Trophoblast cell (in vitro differentiated cells and primary cell): ENCODE measurements at regions not wholly inside any gene's neighbourhood (a gene's known extent, or its start where the extent isn't known, plus 50 kb on each side); places are given as distances from the start of the nearest gene placed in this dataset.

Experiments used
- DNase-seq, 2 donors: peaks; one replicate each; pipeline ENCODE4 v3.0.0-alpha.2; 2016
- H2AFZ ChIP-seq: 2 replicates; pipeline ENCODE4 v1.6.1; 2013; ENCODE audit warnings: low read length, moderate library complexity, mild to moderate bottlenecking; ENCODE audit not compliant: insufficient read depth, poor library complexity
- H2AK5ac ChIP-seq: 2 replicates; pipeline ENCODE4 v1.6.1; 2013; ENCODE audit warnings: mild to moderate bottlenecking, low read length
- H2BK120ac ChIP-seq: 2 replicates; pipeline ENCODE4 v1.6.1; 2013; ENCODE audit warnings: low read length, mild to moderate bottlenecking, moderate library complexity; ENCODE audit not compliant: insufficient read depth, poor library complexity
- H2BK12ac ChIP-seq: 2 replicates; pipeline ENCODE4 v1.6.1; 2013; ENCODE audit warnings: mild to moderate bottlenecking, low read length, moderate library complexity
- H2BK5ac ChIP-seq: 2 replicates; pipeline ENCODE4 v1.6.1; 2013; ENCODE audit warnings: low read length, low read depth, moderate library complexity, mild to moderate bottlenecking; ENCODE audit not compliant: poor library complexity
- H3K14ac ChIP-seq: 2 replicates; pipeline ENCODE4 v1.6.1; 2013; ENCODE audit warnings: mild to moderate bottlenecking, low read length
- H3K18ac ChIP-seq: 2 replicates; pipeline ENCODE4 v1.6.1; 2013; ENCODE audit warnings: mild to moderate bottlenecking, low read length
- H3K23ac ChIP-seq: 2 replicates; pipeline ENCODE4 v1.6.1; 2013; ENCODE audit warnings: low read length
- H3K27ac ChIP-seq: 2 replicates; pipeline ENCODE4 v1.5.1; 2013; ENCODE audit warnings: low read depth, mild to moderate bottlenecking, inconsistent platforms, low read length, moderate library complexity
- H3K27me3 ChIP-seq: 2 replicates; pipeline ENCODE4 v1.6.1; 2013; ENCODE audit warnings: inconsistent platforms, mild to moderate bottlenecking, low read length, moderate library complexity; ENCODE audit not compliant: insufficient read depth
- H3K36me3 ChIP-seq, 2 experiments: 1 replicate in 1 of 2; 2 replicates in 1 of 2; pipeline ENCODE4 v1.6.1; 2013; ENCODE audit warnings: low read length in 2 of 2, mild to moderate bottlenecking in 2 of 2, moderate library complexity in 1 of 2; ENCODE audit not compliant: insufficient read depth in 2 of 2, control insufficient read depth in 1 of 2
- H3K4ac ChIP-seq: 2 replicates; pipeline ENCODE4 v1.6.1; 2013; ENCODE audit warnings: low read depth, mild to moderate bottlenecking, low read length, moderate library complexity
- H3K4me1 ChIP-seq, 2 experiments: 1 replicate in 1 of 2; 2 replicates in 1 of 2; pipeline ENCODE4 v1.6.1; 2013; ENCODE audit warnings: low read length in 2 of 2, mild to moderate bottlenecking in 2 of 2, moderate library complexity in 1 of 2; ENCODE audit not compliant: insufficient read depth in 2 of 2, control insufficient read depth in 1 of 2
- H3K4me2 ChIP-seq: 2 replicates; pipeline ENCODE4 v1.6.1; 2013; ENCODE audit warnings: inconsistent platforms, mild to moderate bottlenecking, low read length, moderate library complexity
- H3K4me3 ChIP-seq: 2 replicates; pipeline ENCODE4 v1.5.1; 2013; ENCODE audit warnings: mild to moderate bottlenecking, low read depth, low read length, inconsistent platforms
- H3K79me1 ChIP-seq: one replicate; pipeline ENCODE4 v1.6.1; 2013; ENCODE audit warnings: low read length
- H3K79me2 ChIP-seq: 2 replicates; pipeline ENCODE4 v1.6.1; 2013; ENCODE audit warnings: low read length, mild to moderate bottlenecking; ENCODE audit not compliant: control insufficient read depth, insufficient read depth, poor library complexity
- H3K9ac ChIP-seq: 2 replicates; pipeline ENCODE4 v1.6.1; 2013; ENCODE audit warnings: mild to moderate bottlenecking, low read length
- H3K9me3 ChIP-seq: 2 replicates; pipeline ENCODE4 v1.6.1; 2013; ENCODE audit warnings: low read depth, mild to moderate bottlenecking, control low read depth, inconsistent platforms, low read length; ENCODE audit not compliant: insufficient read depth
- H4K12ac ChIP-seq: 2 replicates; pipeline ENCODE4 v1.6.1; 2013; ENCODE audit warnings: low read depth, mild to moderate bottlenecking, low read length, moderate library complexity
- H4K8ac ChIP-seq: 2 replicates; pipeline ENCODE4 v1.6.1; 2013; ENCODE audit warnings: low read depth, mild to moderate bottlenecking, low read length, moderate library complexity
- H4K91ac ChIP-seq: one replicate; pipeline ENCODE4 v1.6.1; 2013; ENCODE audit warnings: low read depth, mild to moderate bottlenecking, low read length, moderate library complexity
- WGBS: extraction: QIAGEN DNeasy Blood & Tissue Kit; methylation state at CpG from one replicate; pipeline ENCODE4 v1.1.7; 2013; ENCODE audit warnings: missing lambda C conversion rate; ENCODE audit not compliant: insufficient read length, insufficient coverage; ENCODE audit errors: extremely low coverage; 5-methylcytosine and 5-hydroxymethylcytosine counted together

GRCh38 chr2:167706800-167707199 lies 540.6 kb downstream of the STK39 start:
- Histone ChIP-seq H3K4ac (no peak overlapping the region), H3K4me3 (no peak overlapping the region), H3K79me2 (no peaks in the 10 kb centered on the region), H2BK5ac (no peak overlapping the region), H3K36me3 (no peaks in the 10 kb centered on the region), H3K27me3 (no peaks in the 10 kb centered on the region), H3K18ac (no peak overlapping the region), H2BK12ac (no peak overlapping the region), H2BK120ac (no peak overlapping the region), H2AK5ac (no peak overlapping the region), H3K4me1 (no peaks in the 10 kb centered on the region), H4K91ac (no peak overlapping the region), H3K9me3 (no peaks in the 10 kb centered on the region), H3K4me2 (no peak overlapping the region), H3K27ac (no peak overlapping the region), H4K12ac (no peak overlapping the region), H4K8ac (no peak overlapping the region), H3K23ac (no peak overlapping the region), H3K9ac (no peak overlapping the region), H3K79me1 (no peaks in the 10 kb centered on the region), H3K14ac (no peak overlapping the region), H2AFZ (no peak overlapping the region)
- DNase-seq = peak in 1 of 2 donors; percentile 43
- WGBS = no CpG with 5 or more reads among the region's 2 CpGs

GRCh38 chr2:167703441-167703840 lies 544.0 kb downstream of the STK39 start:
- Histone ChIP-seq H3K23ac (no peak overlapping the region), H3K9ac (no peak overlapping the region), H3K36me3 (no peaks in the 10 kb centered on the region), H3K14ac (no peak overlapping the region), H2AK5ac (no peak overlapping the region), H3K27ac (no peak overlapping the region), H3K4me1 (no peaks in the 10 kb centered on the region), H3K4ac (no peak overlapping the region), H3K18ac (no peak overlapping the region), H2BK5ac (no peak overlapping the region), H3K79me1 (no peaks in the 10 kb centered on the region), H2BK120ac (no peak overlapping the region), H3K9me3 (no peaks in the 10 kb centered on the region), H2BK12ac (no peak overlapping the region), H4K8ac (no peak overlapping the region), H3K4me2 (no peak overlapping the region), H4K12ac (no peak overlapping the region), H3K27me3 (no peaks in the 10 kb centered on the region), H4K91ac (no peak overlapping the region), H3K4me3 (no peak overlapping the region), H2AFZ (no peak overlapping the region), H3K79me2 (no peaks in the 10 kb centered on the region)
- no peak for DNase-seq
- WGBS = no CpG with 5 or more reads among the region's 3 CpGs

GRCh38 chr2:167702227-167702626 lies 545.2 kb downstream of the STK39 start:
- Histone ChIP-seq H3K9me3 (no peaks in the 10 kb centered on the region), H2AFZ (no peak overlapping the region), H3K36me3 (no peaks in the 10 kb centered on the region), H2BK5ac (no peak overlapping the region), H3K4me3 (no peak overlapping the region), H2BK120ac (no peak overlapping the region), H4K12ac (no peak overlapping the region), H2AK5ac (no peak overlapping the region), H3K4ac (no peak overlapping the region), H3K14ac (no peak overlapping the region), H4K91ac (no peak overlapping the region), H3K79me2 (no peaks in the 10 kb centered on the region), H3K27me3 (no peaks in the 10 kb centered on the region), H3K79me1 (no peaks in the 10 kb centered on the region), H3K4me1 (no peaks in the 10 kb centered on the region), H3K4me2 (no peak overlapping the region), H3K18ac (no peak overlapping the region), H2BK12ac (no peak overlapping the region), H3K23ac (no peak overlapping the region), H3K9ac (no peak overlapping the region), H3K27ac (no peak overlapping the region), H4K8ac (no peak overlapping the region)
- WGBS = no CpG with 5 or more reads among the region's 1 CpG
- no peak for DNase-seq

DNA sequence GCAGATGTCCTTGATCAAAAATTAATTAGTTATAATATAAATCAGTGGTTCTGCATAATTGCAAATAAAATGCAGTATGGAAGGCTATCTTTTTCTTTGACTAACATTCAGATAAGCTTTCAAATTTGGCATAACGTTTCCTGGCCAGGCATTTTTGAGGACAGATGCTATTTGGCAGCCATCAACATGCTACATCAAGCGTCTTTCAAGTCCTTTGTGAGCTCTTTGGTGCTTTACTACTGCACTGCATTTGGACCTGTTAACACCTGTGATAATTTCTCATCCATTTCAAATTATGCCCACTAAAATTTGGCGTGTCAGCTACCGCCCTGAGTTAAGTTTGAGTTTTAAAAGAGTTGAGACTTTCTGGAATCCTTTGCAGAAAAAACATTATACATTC lies 545.7 kb downstream of the STK39 start:
- no peaks in the 10 kb centered on the region for H3K36me3 ChIP-seq
- H3K18ac ChIP-seq = no peak overlapping the region
- H2BK5ac ChIP-seq = no peak overlapping the region
- H3K27ac ChIP-seq = no peak overlapping the region
- no peak overlapping the region for H2BK12ac ChIP-seq
- no peak overlapping the region for H4K12ac ChIP-seq
- no peaks in the 10 kb centered on the region for H3K79me2 ChIP-seq
- no peak overlapping the region for H4K91ac ChIP-seq
- no peak overlapping the region for H3K23ac ChIP-seq
- H3K9ac ChIP-seq = no peak overlapping the region
- H4K8ac ChIP-seq = no peak overlapping the region
- no peaks in the 10 kb centered on the region for H3K27me3 ChIP-seq
- no peak overlapping the region for H3K4ac ChIP-seq
- no peaks in the 10 kb centered on the region for H3K79me1 ChIP-seq
- no peaks in the 10 kb centered on the region for H3K9me3 ChIP-seq
- no peak overlapping the region for H2AFZ ChIP-seq
- H3K4me2 ChIP-seq = no peak overlapping the region
- DNase-seq = no peak
- H2BK120ac ChIP-seq = no peak overlapping the region
- no peaks in the 10 kb centered on the region for H3K4me1 ChIP-seq
- no peak overlapping the region for H3K4me3 ChIP-seq
- H3K14ac ChIP-seq = no peak overlapping the region
- H2AK5ac ChIP-seq = no peak overlapping the region
- no CpG with 5 or more reads among the region's 4 CpGs for whole genome bisulfite sequencing
